HepG2 (cell line): ENCODE measurements at regions not wholly inside any gene's neighbourhood (a gene's known extent, or its start where the extent isn't known, plus 50 kb on each side); places are given as distances from the start of the nearest gene placed in this dataset.

Experiments
- ATAC-seq: fragments of 200-7000 bp; cut with Tn5 transposase; 3 replicates; pipeline ENCODE4 v1.9.1; 2020; ENCODE audit warnings: mild to moderate bottlenecking, moderate library complexity
- BruUV-seq: library from RNA; stranded (reverse); fragments of 400-500 nt; replicated peaks from 2 replicates; lab custom pipeline; 2021; lab: Mats Ljungman, UMichigan
- CTCF ChIA-PET: fragments of 300-600 bp; formaldehyde crosslinking; extraction: SDS; loops from one replicate; lab custom pipeline; 2021; ENCODE audit warnings: low total read pairs, inconsistent platforms, low intra/inter-chr PET ratio; lab: Yijun Ruan, JAX
- POLR2A ChIA-PET: fragments of 350-600 bp; sonication (Branson Sonifier 250); formaldehyde crosslinking; loops from one replicate; lab custom pipeline; 2020; ENCODE audit warnings: antibody characterized with exemption, inconsistent platforms; lab: Yijun Ruan, JAX
- DNase-seq: peaks from one replicate; pipeline ENCODE4 v3.0.0-alpha.2; 2015; ENCODE audit warnings: low spot score
- FAIRE-seq: peaks from 3 replicates; lab custom pipeline; 2011; peaks lifted over from hg19 to GRCh38; lab: Jason Lieb, UNC
- H2AFZ ChIP-seq: one replicate; pipeline ENCODE4 v1.6.1; 2011; ENCODE audit warnings: low read length, inconsistent platforms
- H3K27ac ChIP-seq: fragments of 300-600 bp; 3 replicates; pipeline ENCODE4 v1.8.0; 2011; ENCODE audit warnings: mixed run types, mild to moderate bottlenecking, mixed read lengths, low read length, inconsistent platforms; ENCODE audit not compliant: insufficient read depth; ENCODE audit errors: extremely low read length
- H3K27me3 ChIP-seq, 2 experiments: fragments of 200-600 bp in 1 of 2; 2 replicates in 1 of 2; 3 replicates in 1 of 2; pipeline versions ENCODE4 v1.6.0 to v1.8.0; 2011; ENCODE audit warnings: low read length in 2 of 2, mild to moderate bottlenecking in 2 of 2, moderate library complexity in 2 of 2, inconsistent platforms in 1 of 2; ENCODE audit not compliant: insufficient read depth in 2 of 2, control insufficient read depth in 1 of 2
- H3K36me3 ChIP-seq, 2 experiments: fragments of 200-600 bp in 1 of 2; replicated peaks in 1 of 2; 2 replicates in 1 of 2; 3 replicates in 1 of 2; pipeline versions ENCODE4 v1.5.1 to v1.8.0; 2011; ENCODE audit warnings: low read length in 2 of 2, inconsistent platforms in 1 of 2; ENCODE audit not compliant: insufficient read depth in 2 of 2, control insufficient read depth in 1 of 2
- H3K4me1 ChIP-seq: 2 replicates; pipeline ENCODE4 v1.5.1; 2012; ENCODE audit warnings: low read length, inconsistent platforms; ENCODE audit not compliant: insufficient read depth
- H3K4me2 ChIP-seq: 2 replicates; pipeline ENCODE4 v1.6.0; 2011; ENCODE audit warnings: low read depth, low read length, inconsistent platforms
- H3K4me3 ChIP-seq, 3 experiments: fragments of 200-600 bp in 1 of 3; sonication (generic), shearing (Covaris generic) in 1 of 3; replicated peaks in 1 of 3; 2 replicates each; pipeline ENCODE4 v1.5.1; 2011 to 2016; ENCODE audit warnings: low read length in 3 of 3, inconsistent platforms in 2 of 3, low read depth in 2 of 3, mild to moderate bottlenecking in 2 of 3, control low read depth in 1 of 3, mixed read lengths in 1 of 3; ENCODE audit not compliant: insufficient read depth in 1 of 3
- H3K79me2 ChIP-seq: one replicate; pipeline ENCODE4 v1.6.1; 2011; ENCODE audit warnings: low read length, inconsistent platforms; ENCODE audit not compliant: insufficient read depth
- H3K9ac ChIP-seq: 2 replicates; pipeline ENCODE4 v1.6.0; 2011; ENCODE audit warnings: mild to moderate bottlenecking, low read depth, low read length, inconsistent platforms; ENCODE audit not compliant: insufficient read depth
- H3K9me3 ChIP-seq: 2 replicates; pipeline ENCODE4 v1.5.1; 2012; ENCODE audit warnings: mild to moderate bottlenecking, low read length
- H4K20me1 ChIP-seq: 2 replicates; pipeline ENCODE4 v1.6.0; 2011; ENCODE audit warnings: inconsistent platforms, mild to moderate bottlenecking, low read length, moderate library complexity; ENCODE audit not compliant: insufficient read depth
- ATF3 ChIP-seq: sonication (generic); formaldehyde crosslinking; IDR thresholded peaks from 2 replicates; pipeline ENCODE4 v1.4.0; 2020; ENCODE audit warnings: missing genetic modification reagents
- EHMT2 ChIP-seq: fragments of 200-600 bp; sonication (generic); IDR thresholded peaks from 2 replicates; pipeline ENCODE4 v1.7.0; 2017; ENCODE audit warnings: antibody characterized with exemption, low read depth, low read length, borderline replicate concordance
- FOXC1 ChIP-seq: sonication (generic); formaldehyde crosslinking; IDR thresholded peaks from 2 replicates; pipeline ENCODE4 v1.8.0; 2022; ENCODE audit warnings: mild to moderate bottlenecking, missing genetic modification reagents, borderline replicate concordance
- HMG20A ChIP-seq: IDR thresholded peaks from 2 replicates; pipeline ENCODE4 v1.6.1; 2016; ENCODE audit warnings: borderline replicate concordance
- KLF6 ChIP-seq: IDR thresholded peaks from 2 replicates; pipeline ENCODE4 v1.8.0; 2016; ENCODE audit warnings: missing biosample characterization, missing genetic modification reagents
- RCOR2 ChIP-seq: IDR thresholded peaks from 2 replicates; pipeline ENCODE4 v1.6.1; 2016; ENCODE audit warnings: missing biosample characterization, missing genetic modification reagents
- SIN3A ChIP-seq: IDR thresholded peaks from 2 replicates; pipeline ENCODE4 v1.6.1; 2011; ENCODE audit warnings: low read depth, mild to moderate bottlenecking, control low read depth, low read length, borderline replicate concordance
- SRF ChIP-seq: IDR thresholded peaks from 2 replicates; pipeline ENCODE4 v1.6.1; 2011; ENCODE audit warnings: mild to moderate bottlenecking, low read depth, low read length, moderate library complexity
- TBP ChIP-seq: sonication (generic); formaldehyde crosslinking; IDR thresholded peaks from 2 replicates; pipeline ENCODE4 v1.5.0; 2020; ENCODE audit warnings: missing genetic modification reagents
- TRIM22 ChIP-seq: fragments of 450-650 bp; IDR thresholded peaks from 2 replicates; pipeline ENCODE4 v1.6.1; 2017
- XRCC5 ChIP-seq: fragments of 200-400 bp; formaldehyde crosslinking; optimal IDR thresholded peaks from 2 replicates; pipeline ENCODE3; 2017; ENCODE audit warnings: mild to moderate bottlenecking, low read length
- ZNF550 ChIP-seq: sonication (generic); formaldehyde crosslinking; IDR thresholded peaks from 2 replicates; pipeline ENCODE4 v1.4.0; 2020; ENCODE audit warnings: mild to moderate bottlenecking, missing genetic modification reagents, borderline replicate concordance
- ZNF775 ChIP-seq: sonication (generic); formaldehyde crosslinking; IDR thresholded peaks from 2 replicates; pipeline ENCODE4 v1.4.0; 2020; ENCODE audit warnings: missing genetic modification reagents, mild to moderate bottlenecking, moderate library complexity, borderline replicate concordance
- WGBS: methylation state at CpG from one replicate; pipeline ENCODE4 v1.1.6; 2017; ENCODE audit warnings: low lambda C conversion rate; 5-methylcytosine and 5-hydroxymethylcytosine counted together
- in situ Hi-C: cut with HindIII; loops from 2 replicates; pipeline ENCODE4 v1.10.0; 2017; ENCODE audit warnings: low pct_unique_long_range_greater_than_20kb; ENCODE audit not compliant: extremely low pct_ligation_motif_present
- intact Hi-C: fragments of 100-400 bp; cut with micrococcal nuclease; formaldehyde crosslinking; loops from one replicate; pipeline ENCODE4 v1.10.0; 2022; ENCODE audit not compliant: unreplicated experiment
- TF ChIP-seq, protein P1 (sequence below): sonication (generic); formaldehyde crosslinking; IDR thresholded peaks from 2 replicates; pipeline ENCODE4 v1.4.0; 2020; ENCODE audit warnings: missing genetic modification reagents
- TF ChIP-seq, protein P2 (sequence below): sonication (generic); formaldehyde crosslinking; IDR thresholded peaks from 2 replicates; pipeline ENCODE4 v1.5.1; 2020; ENCODE audit warnings: missing genetic modification reagents, mild to moderate bottlenecking, borderline replicate concordance

DNA sequence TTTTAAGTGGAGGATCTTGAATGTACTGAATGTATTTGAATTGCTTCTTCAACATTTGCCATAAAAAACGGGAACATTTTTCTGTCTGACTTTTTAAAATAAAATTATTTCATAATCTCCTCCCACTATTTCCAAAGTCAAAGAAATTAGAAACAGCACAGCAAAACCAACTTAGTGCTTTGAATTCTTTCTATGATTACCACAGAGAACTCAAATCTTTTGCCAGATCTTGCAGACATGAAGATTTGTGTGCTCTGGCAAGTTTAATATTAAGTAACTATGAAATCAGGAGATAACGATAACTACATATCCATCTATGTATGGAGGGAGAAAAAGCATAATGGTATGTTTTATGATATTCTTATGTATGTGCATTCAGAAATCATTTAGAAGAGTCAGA is 982.2 kb downstream of the PCDH7 start:
- CTCF ChIA-PET, result no interaction called here
- no peak overlapping the region for H3K27ac ChIP-seq
- no peaks in the 10 kb centered on the region for H3K79me2 ChIP-seq
- BruUV-seq, result no TSS peak
- H3K9ac ChIP-seq, result no peak overlapping the region
- ATAC-seq (no peak), DNase-seq (no peak), FAIRE-seq (no peak)
- POLR2A ChIA-PET, result no interaction called here
- H3K4me2 ChIP-seq, result no peak overlapping the region
- no peaks in the 10 kb centered on the region for H4K20me1 ChIP-seq
- no peaks in the 10 kb centered on the region for H3K4me1 ChIP-seq
- in situ Hi-C loops, result no loop called here
- H2AFZ ChIP-seq, result no peak overlapping the region
- H3K4me3 ChIP-seq, result no peak overlapping the region
- no peaks in the 10 kb centered on the region for H3K27me3 ChIP-seq
- intact Hi-C loops, result no loop called here
- no peaks in the 10 kb centered on the region for H3K36me3 ChIP-seq
- peaks cover 15% of the 10 kb centered on the region; the same call in 1 of the 2 replicates for H3K9me3 ChIP-seq
- TF ChIP-seq SIN3A, result no peak
- TF ChIP-seq ZNF550 (CRISPR knock-in tag), result no peak
- TF ChIP-seq HMG20A (CRISPR knock-in tag), result no peak
- no peak for TF ChIP-seq ZNF775 (CRISPR knock-in tag)
- no peak for TF ChIP-seq TRIM22
- no peak for TF ChIP-seq RCOR2
- WGBS, result 19% methylated on average over 2 of the region's 2 CpGs

DNA sequence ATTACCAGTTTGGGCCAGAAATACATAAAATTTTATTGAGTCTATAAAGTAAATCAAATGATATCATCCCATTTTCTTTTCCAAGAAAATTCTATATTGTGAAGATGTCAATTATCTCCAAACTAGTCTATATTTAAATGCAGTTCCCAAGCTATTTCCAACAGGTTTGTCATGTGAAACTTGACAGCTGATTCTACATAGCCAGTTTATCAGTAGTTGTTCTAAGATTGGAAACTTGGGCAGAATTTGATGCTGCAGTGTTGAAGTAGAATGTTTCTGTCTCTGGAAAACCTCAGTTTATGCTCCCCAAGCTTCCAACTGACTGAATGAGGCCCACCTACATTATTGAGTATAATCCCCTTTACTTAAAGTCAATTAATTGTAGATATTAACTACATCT is 994.1 kb downstream of the PCDH7 start:
- BruUV-seq, result no TSS peak
- FAIRE-seq, result no peak
- Histone ChIP-seq H3K27ac (no peak overlapping the region), H3K27me3 (no peaks in the 10 kb centered on the region; a peak in 1 of 5 replicates), H2AFZ (no peak overlapping the region), H4K20me1 (no peaks in the 10 kb centered on the region), H3K9ac (no peak overlapping the region), H3K79me2 (no peaks in the 10 kb centered on the region), H3K4me3 (no peak overlapping the region), H3K4me1 (no peaks in the 10 kb centered on the region), H3K9me3 (peaks cover 11% of the 10 kb centered on the region; the same call in 1 of the 2 replicates), H3K36me3 (no peaks in the 10 kb centered on the region), H3K4me2 (no peak overlapping the region)
- ChIA-PET POLR2A (no interaction called here), CTCF (no interaction called here)
- in situ Hi-C loops (no loop called here), intact Hi-C loops (no loop called here)
- TF ChIP-seq, protein P1, sequence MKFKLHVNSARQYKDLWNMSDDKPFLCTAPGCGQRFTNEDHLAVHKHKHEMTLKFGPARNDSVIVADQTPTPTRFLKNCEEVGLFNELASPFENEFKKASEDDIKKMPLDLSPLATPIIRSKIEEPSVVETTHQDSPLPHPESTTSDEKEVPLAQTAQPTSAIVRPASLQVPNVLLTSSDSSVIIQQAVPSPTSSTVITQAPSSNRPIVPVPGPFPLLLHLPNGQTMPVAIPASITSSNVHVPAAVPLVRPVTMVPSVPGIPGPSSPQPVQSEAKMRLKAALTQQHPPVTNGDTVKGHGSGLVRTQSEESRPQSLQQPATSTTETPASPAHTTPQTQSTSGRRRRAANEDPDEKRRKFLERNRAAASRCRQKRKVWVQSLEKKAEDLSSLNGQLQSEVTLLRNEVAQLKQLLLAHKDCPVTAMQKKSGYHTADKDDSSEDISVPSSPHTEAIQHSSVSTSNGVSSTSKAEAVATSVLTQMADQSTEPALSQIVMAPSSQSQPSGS, result no peak
- TF ChIP-seq EHMT2 (no peak), KLF6 (CRISPR knock-in tag) (no peak), TBP (CRISPR knock-in tag) (no peak), ZNF550 (CRISPR knock-in tag) (no peak), FOXC1 (no peak), ATF3 (CRISPR knock-in tag) (no peak), XRCC5 (no peak), SRF (no peak)
- TF ChIP-seq, protein P2, sequence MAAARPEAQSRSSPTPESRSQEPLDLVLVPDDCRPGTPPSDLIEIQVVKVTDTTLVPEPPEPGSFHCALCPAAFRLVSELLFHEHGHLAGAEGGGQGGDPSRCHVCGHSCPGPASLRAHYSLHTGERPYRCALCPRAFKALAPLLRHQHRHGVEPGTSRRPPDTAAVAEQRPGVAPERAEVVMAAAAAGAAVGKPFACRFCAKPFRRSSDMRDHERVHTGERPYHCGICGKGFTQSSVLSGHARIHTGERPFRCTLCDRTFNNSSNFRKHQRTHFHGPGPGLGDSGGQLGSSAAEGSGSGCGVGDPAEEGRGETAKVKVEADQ (CRISPR knock-in tag), result no peak
- no peak for ATAC-seq
- no peak for DNase-seq
